ENCODE measurements at regions not wholly inside any gene's neighbourhood (a gene's known extent, or its start where the extent isn't known, plus 50 kb on each side); places are given as distances from the start of the nearest gene placed in this dataset.

- no peak for TF ChIP-seq POLR2AphosphoS5 (IDR thresholded peaks at IDR 0.05)
- TF ChIP-seq CTCF (IDR thresholded peaks at IDR 0.05) = no peak
These were observed 633.1 kb downstream of the NLGN4X start for GRCh38 chrX:5595570-5595969.
